ENCODE measurements at regions not wholly inside any gene's neighbourhood (a gene's known extent, or its start where the extent isn't known, plus 50 kb on each side); places are given as distances from the start of the nearest gene placed in this dataset.

DNA sequence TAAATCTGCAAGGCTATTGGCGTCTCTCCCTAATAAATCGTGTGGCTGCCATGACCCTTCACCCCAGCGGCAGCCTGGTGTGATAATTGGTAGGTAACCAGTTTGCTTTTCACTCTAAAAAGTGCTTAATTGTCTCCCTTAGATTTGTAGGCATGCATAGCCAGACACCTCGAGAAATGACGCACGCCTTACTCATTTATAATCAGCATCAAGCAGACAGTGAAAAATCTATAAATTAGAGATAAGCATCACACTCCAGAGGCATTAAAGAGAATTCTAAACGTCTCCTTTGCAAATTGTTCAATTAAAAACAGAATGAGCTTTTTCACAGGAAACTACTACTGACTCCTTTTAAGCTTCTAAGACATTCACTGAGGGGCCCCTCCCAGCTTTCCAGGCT lies 110.2 kb upstream of the RPS6KA2 start:
- Histone ChIP-seq H3K9ac (ENCODE audit: low read length) (no peak overlapping the region), H3K18ac (ENCODE audit: low read depth in 1 of 2, low read length in 2 of 2) (no peak overlapping the region), H3K4ac (ENCODE audit: low read depth in 1 of 2, low read length in 2 of 2) (no peak overlapping the region), H3K4me3 (ENCODE audit: insufficient read depth in 1 of 2, low read depth in 1 of 2, low read length in 2 of 2) (no peak overlapping the region), H3K9me3 (ENCODE audit: control insufficient read depth, low read length) (no peaks in the 10 kb centered on the region), H3K36me3 (ENCODE audit: control insufficient read depth in 1 of 2, insufficient read depth in 2 of 2, low read depth in 1 of 2, low read length in 2 of 2) (no peaks in the 10 kb centered on the region), H4K8ac (ENCODE audit: low read length) (no peak overlapping the region), H3K4me2 (ENCODE audit: low read length, poor library complexity, severe bottlenecking) (no peak overlapping the region), H3K23ac (ENCODE audit: low read length in 2 of 2) (no peak overlapping the region), H2AK5ac (ENCODE audit: low read length, severe bottlenecking) (no peak overlapping the region), H2BK5ac (ENCODE audit: low read depth, low read length, poor library complexity, severe bottlenecking) (no peak overlapping the region), H2BK15ac (ENCODE audit: low read depth, poor library complexity, severe bottlenecking) (no peak overlapping the region), H2BK12ac (ENCODE audit: low read length in 2 of 2) (no peak overlapping the region), H2BK120ac (ENCODE audit: low read depth, low read length) (no peak overlapping the region), H4K91ac (ENCODE audit: low read length) (no peak overlapping the region), H3K14ac (ENCODE audit: low read length in 2 of 2) (no peak overlapping the region), H3K27me3 (ENCODE audit: control insufficient read depth in 1 of 2, insufficient read depth in 1 of 2, low read length in 2 of 2) (no peaks in the 10 kb centered on the region), H3K27ac (ENCODE audit: low read length, poor library complexity, severe bottlenecking) (no peak overlapping the region), H3K4me1 (ENCODE audit: control insufficient read depth, insufficient read depth, low read depth, low read length) (peaks cover 8% of the 10 kb centered on the region), H3K79me1 (replicated peaks; ENCODE audit: low read length, poor library complexity, severe bottlenecking) (no peaks in the 10 kb centered on the region), H2AFZ (ENCODE audit: low read depth, low read length) (no peak overlapping the region)
- WGBS = 49% methylated on average over 7 of the region's 7 CpGs
- no peak for DNase-seq

DNA sequence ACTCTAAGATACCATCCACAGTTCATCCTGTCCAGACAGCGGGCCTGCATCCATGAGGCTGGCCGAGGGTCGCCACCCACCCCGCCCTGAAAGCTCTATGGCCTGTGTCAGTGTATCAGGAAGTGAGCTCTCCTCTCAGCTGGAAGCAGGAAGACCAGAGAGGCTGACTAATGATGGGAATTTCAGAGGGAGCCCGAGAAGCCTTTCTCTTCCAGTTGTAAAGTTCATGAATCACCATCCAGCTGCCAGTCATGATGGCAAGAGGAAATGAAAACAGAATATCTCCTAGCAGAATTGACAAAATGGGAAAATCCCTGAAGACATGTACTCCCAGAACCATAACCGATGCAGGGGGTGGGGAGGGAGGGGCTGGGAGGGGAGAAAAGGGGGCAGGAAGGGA lies 109.6 kb upstream of the RPS6KA2 start:
- no peaks in the 10 kb centered on the region for H3K9me3 ChIP-seq (ENCODE audit: control insufficient read depth, low read length)
- DNase-seq = peak; percentile 80
- H3K4me3 ChIP-seq (ENCODE audit: insufficient read depth in 1 of 2, low read depth in 1 of 2, low read length in 2 of 2) = no peak overlapping the region
- H3K23ac ChIP-seq (ENCODE audit: low read length in 2 of 2) = no peak overlapping the region
- H3K27ac ChIP-seq (ENCODE audit: low read length, poor library complexity, severe bottlenecking) = peak overlapping the region; percentile 58
- no peak overlapping the region for H3K4ac ChIP-seq (ENCODE audit: low read depth in 1 of 2, low read length in 2 of 2)
- H2BK15ac ChIP-seq (ENCODE audit: low read depth, poor library complexity, severe bottlenecking) = no peak overlapping the region
- no peaks in the 10 kb centered on the region for H3K36me3 ChIP-seq (ENCODE audit: control insufficient read depth in 1 of 2, insufficient read depth in 2 of 2, low read depth in 1 of 2, low read length in 2 of 2)
- H3K79me1 ChIP-seq (replicated peaks; ENCODE audit: low read length, poor library complexity, severe bottlenecking) = no peaks in the 10 kb centered on the region
- no peak overlapping the region for H2AK5ac ChIP-seq (ENCODE audit: low read length, severe bottlenecking)
- peaks cover 8% of the 10 kb centered on the region for H3K4me1 ChIP-seq (ENCODE audit: control insufficient read depth, insufficient read depth, low read depth, low read length)
- no peak overlapping the region for H2BK120ac ChIP-seq (ENCODE audit: low read depth, low read length)
- WGBS = 19% methylated on average over 5 of the region's 6 CpGs
- H2AFZ ChIP-seq (ENCODE audit: low read depth, low read length) = peak overlapping the region; percentile 47
- H2BK12ac ChIP-seq (ENCODE audit: low read length in 2 of 2) = peak overlapping the region in 1 of 2 experiments; percentile 32
- no peak overlapping the region for H4K91ac ChIP-seq (ENCODE audit: low read length)
- H3K4me2 ChIP-seq (ENCODE audit: low read length, poor library complexity, severe bottlenecking) = no peak overlapping the region
- H3K27me3 ChIP-seq (ENCODE audit: control insufficient read depth in 1 of 2, insufficient read depth in 1 of 2, low read length in 2 of 2) = no peaks in the 10 kb centered on the region
- no peak overlapping the region for H2BK5ac ChIP-seq (ENCODE audit: low read depth, low read length, poor library complexity, severe bottlenecking)
- H4K8ac ChIP-seq (ENCODE audit: low read length) = no peak overlapping the region
- H3K18ac ChIP-seq (ENCODE audit: low read depth in 1 of 2, low read length in 2 of 2) = no peak overlapping the region
- no peak overlapping the region for H3K9ac ChIP-seq (ENCODE audit: low read length)
- no peak overlapping the region for H3K14ac ChIP-seq (ENCODE audit: low read length in 2 of 2)

DNA sequence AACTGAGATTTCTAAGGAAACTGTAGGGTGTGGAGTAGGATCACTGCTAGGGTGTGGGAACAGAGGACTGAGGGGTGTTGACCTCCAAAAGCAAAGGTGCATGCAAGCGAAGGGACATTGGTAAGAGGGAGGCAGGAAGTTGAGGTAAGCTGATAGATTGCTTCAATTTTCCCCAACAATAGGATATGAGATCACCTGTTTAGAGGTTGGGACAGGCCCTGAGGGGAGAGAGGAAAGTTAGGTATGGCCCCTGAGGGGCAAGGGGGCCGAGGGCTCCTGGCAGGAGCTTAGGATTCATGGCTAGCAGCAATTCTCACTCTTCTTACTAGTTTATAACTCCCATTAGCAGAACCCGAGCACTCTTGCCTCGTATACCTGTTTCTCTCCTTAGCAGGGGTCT lies 106.8 kb upstream of the RPS6KA2 start:
- Histone ChIP-seq H3K18ac (ENCODE audit: low read depth in 1 of 2, low read length in 2 of 2) (no peak overlapping the region), H2BK5ac (ENCODE audit: low read depth, low read length, poor library complexity, severe bottlenecking) (no peak overlapping the region), H3K4me2 (ENCODE audit: low read length, poor library complexity, severe bottlenecking) (no peak overlapping the region), H3K4me1 (ENCODE audit: control insufficient read depth, insufficient read depth, low read depth, low read length) (peaks cover 7% of the 10 kb centered on the region), H3K23ac (ENCODE audit: low read length in 2 of 2) (no peak overlapping the region), H3K79me1 (replicated peaks; ENCODE audit: low read length, poor library complexity, severe bottlenecking) (no peaks in the 10 kb centered on the region), H3K9me3 (ENCODE audit: control insufficient read depth, low read length) (no peaks in the 10 kb centered on the region), H3K4ac (ENCODE audit: low read depth in 1 of 2, low read length in 2 of 2) (no peak overlapping the region), H4K91ac (ENCODE audit: low read length) (no peak overlapping the region), H2BK12ac (ENCODE audit: low read length in 2 of 2) (no peak overlapping the region), H3K27me3 (ENCODE audit: control insufficient read depth in 1 of 2, insufficient read depth in 1 of 2, low read length in 2 of 2) (no peaks in the 10 kb centered on the region), H4K8ac (ENCODE audit: low read length) (no peak overlapping the region), H2AFZ (ENCODE audit: low read depth, low read length) (no peak overlapping the region), H2AK5ac (ENCODE audit: low read length, severe bottlenecking) (no peak overlapping the region), H3K9ac (ENCODE audit: low read length) (no peak overlapping the region), H3K36me3 (ENCODE audit: control insufficient read depth in 1 of 2, insufficient read depth in 2 of 2, low read depth in 1 of 2, low read length in 2 of 2) (no peaks in the 10 kb centered on the region), H3K14ac (ENCODE audit: low read length in 2 of 2) (no peak overlapping the region), H3K27ac (ENCODE audit: low read length, poor library complexity, severe bottlenecking) (no peak overlapping the region), H2BK120ac (ENCODE audit: low read depth, low read length) (no peak overlapping the region), H3K4me3 (ENCODE audit: insufficient read depth in 1 of 2, low read depth in 1 of 2, low read length in 2 of 2) (no peak overlapping the region), H2BK15ac (ENCODE audit: low read depth, poor library complexity, severe bottlenecking) (no peak overlapping the region)
- 79% methylated on average over 3 of the region's 4 CpGs for WGBS
- no peak for DNase-seq

DNA sequence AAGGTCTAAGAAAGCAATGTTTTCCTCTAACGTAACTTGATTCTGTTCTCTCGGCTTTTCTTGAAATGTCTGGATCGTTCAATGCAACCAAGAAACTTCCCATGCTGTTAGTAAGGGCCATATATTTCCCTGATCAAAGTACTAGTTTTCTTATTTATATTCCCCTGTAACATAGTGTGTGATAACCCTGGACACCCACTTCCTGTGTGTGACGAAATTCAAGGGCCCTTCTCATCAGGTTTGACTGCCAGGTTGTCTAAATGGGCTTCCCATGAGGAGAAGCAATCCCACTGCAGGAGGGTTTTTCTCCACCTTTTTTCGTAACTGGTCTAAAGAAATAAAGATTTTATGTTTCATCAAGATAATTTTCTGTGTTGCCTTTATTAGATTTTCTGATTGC lies 102.6 kb upstream of the RPS6KA2 start:
- H3K9me3 ChIP-seq (ENCODE audit: control insufficient read depth, low read length) = no peaks in the 10 kb centered on the region
- peaks cover 13% of the 10 kb centered on the region for H3K4me1 ChIP-seq (ENCODE audit: control insufficient read depth, insufficient read depth, low read depth, low read length)
- H3K18ac ChIP-seq (ENCODE audit: low read depth in 1 of 2, low read length in 2 of 2) = no peak overlapping the region
- H3K27me3 ChIP-seq (ENCODE audit: control insufficient read depth in 1 of 2, insufficient read depth in 1 of 2, low read length in 2 of 2) = no peaks in the 10 kb centered on the region
- H2BK120ac ChIP-seq (ENCODE audit: low read depth, low read length) = no peak overlapping the region
- H2BK5ac ChIP-seq (ENCODE audit: low read depth, low read length, poor library complexity, severe bottlenecking) = no peak overlapping the region
- no peak overlapping the region for H3K23ac ChIP-seq (ENCODE audit: low read length in 2 of 2)
- H2AFZ ChIP-seq (ENCODE audit: low read depth, low read length) = no peak overlapping the region
- H4K91ac ChIP-seq (ENCODE audit: low read length) = no peak overlapping the region
- H4K8ac ChIP-seq (ENCODE audit: low read length) = no peak overlapping the region
- no peaks in the 10 kb centered on the region for H3K79me1 ChIP-seq (replicated peaks; ENCODE audit: low read length, poor library complexity, severe bottlenecking)
- DNase-seq = no peak
- H3K14ac ChIP-seq (ENCODE audit: low read length in 2 of 2) = no peak overlapping the region
- no peak overlapping the region for H3K4me2 ChIP-seq (ENCODE audit: low read length, poor library complexity, severe bottlenecking)
- no peak overlapping the region for H2BK12ac ChIP-seq (ENCODE audit: low read length in 2 of 2)
- WGBS = 73% methylated on average over 2 of the region's 5 CpGs
- no peak overlapping the region for H3K27ac ChIP-seq (ENCODE audit: low read length, poor library complexity, severe bottlenecking)
- no peak overlapping the region for H2AK5ac ChIP-seq (ENCODE audit: low read length, severe bottlenecking)
- no peak overlapping the region for H3K4me3 ChIP-seq (ENCODE audit: insufficient read depth in 1 of 2, low read depth in 1 of 2, low read length in 2 of 2)
- H3K36me3 ChIP-seq (ENCODE audit: control insufficient read depth in 1 of 2, insufficient read depth in 2 of 2, low read depth in 1 of 2, low read length in 2 of 2) = no peaks in the 10 kb centered on the region
- H3K9ac ChIP-seq (ENCODE audit: low read length) = no peak overlapping the region
- H3K4ac ChIP-seq (ENCODE audit: low read depth in 1 of 2, low read length in 2 of 2) = no peak overlapping the region
- H2BK15ac ChIP-seq (ENCODE audit: low read depth, poor library complexity, severe bottlenecking) = no peak overlapping the region

Data from mesenchymal stem cell (in vitro differentiated cells and primary cell).